AML-193 (cell line): ENCODE measurements at regions not wholly inside any gene's neighbourhood (a gene's known extent, or its start where the extent isn't known, plus 50 kb on each side); places are given as distances from the start of the nearest gene placed in this dataset.
A peak's percentile ranks its signal among the peaks of the same experiment; 100 is the strongest.
"Not testable (repeated sequence)": the region's sequence is repeated elsewhere in the genome, so short reads cannot be mapped to it uniquely, and the experiment has no call there.

Source experiments
- DNase-seq, 2 experiments: peaks; one replicate each; lab custom pipeline; 2025; lab: John Stamatoyannopoulos, UW

- no peak for DNase-seq
Measured at GRCh38 chr4:26175006-26175786, 145.6 kb upstream of the RBPJ start.

GRCh38 chr4:26175905-26176470 lies 144.8 kb upstream of the RBPJ start:
- no peak for DNase-seq

GRCh38 chr4:26176598-26177149 lies 144.1 kb upstream of the RBPJ start:
- no peak for DNase-seq

GRCh38 chr4:26178854-26179253 lies 142.0 kb upstream of the RBPJ start:
- DNase-seq, result no peak

- no peak for DNase-seq
Measured at GRCh38 chr4:26179316-26179760, 141.5 kb upstream of the RBPJ start.

GRCh38 chr4:26181616-26182015 lies 139.2 kb upstream of the RBPJ start:
- no peak for DNase-seq

GRCh38 chr4:26183017-26183416 lies 137.8 kb upstream of the RBPJ start:
- DNase-seq, result no peak

GRCh38 chr4:26185436-26185835 lies 135.4 kb upstream of the RBPJ start:
- DNase-seq, result no peak

GRCh38 chr4:26191353-26191752 lies 129.5 kb upstream of the RBPJ start:
- DNase-seq, result no peak

GRCh38 chr4:26192899-26193869 lies 127.6 kb upstream of the RBPJ start:
- DNase-seq, result no peak

GRCh38 chr4:26194764-26195163 lies 126.0 kb upstream of the RBPJ start:
- no peak for DNase-seq

GRCh38 chr4:26196567-26196966 lies 124.2 kb upstream of the RBPJ start:
- no peak for DNase-seq

GRCh38 chr4:26197018-26197779 lies 123.6 kb upstream of the RBPJ start:
- DNase-seq, result peak; percentile 88 to 93

- DNase-seq, result not testable (repeated sequence)
Measured at GRCh38 chr4:26198931-26199330, 121.9 kb upstream of the RBPJ start.

- DNase-seq, result no peak
Measured at GRCh38 chr4:26199596-26199995, 121.2 kb upstream of the RBPJ start.

- peak; percentile 63 to 68 for DNase-seq
Measured at GRCh38 chr4:26201120-26201519, 119.7 kb upstream of the RBPJ start.

GRCh38 chr4:26204249-26204825 lies 116.5 kb upstream of the RBPJ start:
- no peak for DNase-seq

- no peak for DNase-seq
Measured at GRCh38 chr4:26204911-26205370, 115.9 kb upstream of the RBPJ start.

GRCh38 chr4:26206339-26206738 lies 114.5 kb upstream of the RBPJ start:
- DNase-seq, result no peak

GRCh38 chr4:26206999-26207398 lies 113.8 kb upstream of the RBPJ start:
- no peak for DNase-seq

GRCh38 chr4:26207631-26208030 lies 113.2 kb upstream of the RBPJ start:
- DNase-seq, result peak in 1 of 2 experiments; percentile 20
